Neuronal stem cell (in vitro differentiated cells): ENCODE measurements at regions not wholly inside any gene's neighbourhood (a gene's known extent, or its start where the extent isn't known, plus 50 kb on each side); places are given as distances from the start of the nearest gene placed in this dataset.

Source experiments
- DNase-seq: peaks from one replicate; pipeline ENCODE4 v3.0.0-alpha.2; 2013; ENCODE audit warnings: low spot score
- H2AFZ ChIP-seq: one replicate; pipeline ENCODE4 v1.6.1; 2013; ENCODE audit warnings: mild to moderate bottlenecking, low read length, inconsistent platforms
- H2AK5ac ChIP-seq: 2 replicates; pipeline ENCODE4 v1.6.1; 2013; ENCODE audit warnings: low read depth, mild to moderate bottlenecking, inconsistent platforms, low read length, moderate library complexity, mixed read lengths
- H2BK120ac ChIP-seq: 2 replicates; pipeline ENCODE4 v1.6.1; 2013; ENCODE audit warnings: low read depth, mild to moderate bottlenecking, inconsistent platforms, low read length, moderate library complexity, mixed read lengths
- H2BK12ac ChIP-seq: one replicate; pipeline ENCODE4 v1.6.1; 2013; ENCODE audit warnings: low read length, inconsistent platforms
- H2BK15ac ChIP-seq: 2 replicates; pipeline ENCODE4 v1.6.1; 2013; ENCODE audit warnings: mild to moderate bottlenecking, low read length, inconsistent platforms, mixed read lengths
- H2BK5ac ChIP-seq: one replicate; pipeline ENCODE4 v1.6.1; 2013; ENCODE audit warnings: inconsistent platforms, mild to moderate bottlenecking, low read length, moderate library complexity
- H3K14ac ChIP-seq: one replicate; pipeline ENCODE4 v1.6.1; 2013; ENCODE audit warnings: low read length, inconsistent platforms
- H3K18ac ChIP-seq: 2 replicates; pipeline ENCODE4 v1.6.1; 2013; ENCODE audit warnings: low read length, inconsistent platforms
- H3K23ac ChIP-seq: 2 replicates; pipeline ENCODE4 v1.6.1; 2013; ENCODE audit warnings: low read depth, mild to moderate bottlenecking, mixed read lengths, low read length, inconsistent platforms; ENCODE audit not compliant: poor library complexity
- H3K27ac ChIP-seq: replicated peaks from 3 replicates; pipeline ENCODE4 v1.5.1; 2013; ENCODE audit warnings: low read length, inconsistent platforms
- H3K27me3 ChIP-seq, 3 experiments: 2 replicates each; pipeline ENCODE4 v1.6.1; 2013; ENCODE audit warnings: low read length in 3 of 3, mild to moderate bottlenecking in 2 of 3, inconsistent platforms in 1 of 3, low read depth in 1 of 3, mixed read lengths in 1 of 3, moderate library complexity in 1 of 3; ENCODE audit not compliant: control insufficient read depth in 3 of 3, insufficient read depth in 3 of 3
- H3K36me3 ChIP-seq, 2 donors: replicated peaks in 1 of 2; 2 replicates each; pipeline ENCODE4 v1.6.1; 2013; ENCODE audit warnings: low read length in 2 of 2; ENCODE audit not compliant: control insufficient read depth in 2 of 2, insufficient read depth in 2 of 2
- H3K4ac ChIP-seq: 2 replicates; pipeline ENCODE4 v1.6.1; 2013; ENCODE audit warnings: inconsistent platforms, mild to moderate bottlenecking, low read length, moderate library complexity
- H3K4me1 ChIP-seq, 2 donors: 1 replicate in 1 of 2; 2 replicates in 1 of 2; pipeline ENCODE4 v1.6.1; 2013; ENCODE audit warnings: low read length in 2 of 2, low read depth in 1 of 2; ENCODE audit not compliant: control insufficient read depth in 2 of 2, insufficient read depth in 1 of 2
- H3K4me2 ChIP-seq: one replicate; pipeline ENCODE4 v1.6.1; 2013; ENCODE audit warnings: mild to moderate bottlenecking, low read length, inconsistent platforms; ENCODE audit not compliant: insufficient read depth, poor library complexity, severe bottlenecking
- H3K4me3 ChIP-seq, 2 donors: 2 replicates each; pipeline ENCODE4 v1.5.1; 2013; ENCODE audit warnings: low read length in 2 of 2, mild to moderate bottlenecking in 2 of 2, inconsistent platforms in 1 of 2, moderate library complexity in 1 of 2
- H3K79me1 ChIP-seq: one replicate; pipeline ENCODE4 v1.6.1; 2013; ENCODE audit warnings: low read depth, mild to moderate bottlenecking, inconsistent platforms, low read length, moderate library complexity
- H3K9ac ChIP-seq: one replicate; pipeline ENCODE4 v1.6.1; 2013; ENCODE audit warnings: mild to moderate bottlenecking, low read depth, low read length, inconsistent platforms; ENCODE audit not compliant: poor library complexity
- H3K9me3 ChIP-seq, 2 donors: replicated peaks in 1 of 2; 2 replicates each; pipeline versions ENCODE3 to v1.6.1; 2013; ENCODE audit warnings: low read length in 2 of 2, mild to moderate bottlenecking in 2 of 2, inconsistent platforms in 1 of 2, low read depth in 1 of 2, mixed read lengths in 1 of 2, moderate library complexity in 1 of 2; ENCODE audit not compliant: control insufficient read depth in 2 of 2, insufficient read depth in 1 of 2
- H4K8ac ChIP-seq: one replicate; pipeline ENCODE4 v1.6.1; 2013; ENCODE audit warnings: low read depth, mild to moderate bottlenecking, inconsistent platforms, low read length, moderate library complexity
- H4K91ac ChIP-seq: one replicate; pipeline ENCODE4 v1.6.1; 2013; ENCODE audit warnings: low read length, low read depth, mild to moderate bottlenecking, inconsistent platforms; ENCODE audit not compliant: poor library complexity
- WGBS, 2 donors: extraction: QIAGEN DNeasy Blood & Tissue Kit; methylation state at CpG; one replicate each; pipeline ENCODE4 v1.1.7; 2013; ENCODE audit warnings: missing lambda C conversion rate in 2 of 2, mixed read lengths in 1 of 2; ENCODE audit not compliant: insufficient read length in 2 of 2, insufficient replicate concordance in 1 of 2; ENCODE audit errors: extremely low coverage in 2 of 2; 5-methylcytosine and 5-hydroxymethylcytosine counted together

GRCh38 chr19:30689474-30689873 lies 317.3 kb downstream of the ZNF536 start:
- no peak overlapping the region for H2BK15ac ChIP-seq
- no peak overlapping the region for H4K8ac ChIP-seq
- no peak overlapping the region for H2BK12ac ChIP-seq
- no peak overlapping the region for H3K23ac ChIP-seq
- H2BK120ac ChIP-seq, result no peak overlapping the region
- H3K4me1 ChIP-seq, result peaks cover 0 to 5% of the 10 kb centered on the region in 2 donors
- H3K79me1 ChIP-seq, result no peaks in the 10 kb centered on the region
- no peak overlapping the region for H2BK5ac ChIP-seq
- no peak overlapping the region for H3K9ac ChIP-seq
- H4K91ac ChIP-seq, result no peak overlapping the region
- H3K27ac ChIP-seq, result no peak overlapping the region
- H3K36me3 ChIP-seq, result no peaks in the 10 kb centered on the region
- H3K4me3 ChIP-seq, result no peak overlapping the region
- H3K14ac ChIP-seq, result no peak overlapping the region
- H3K4ac ChIP-seq, result no peak overlapping the region
- H3K27me3 ChIP-seq, result peaks cover 0 to 16% (median 0%) of the 10 kb centered on the region in 3 experiments
- no peak overlapping the region for H3K18ac ChIP-seq
- no peak overlapping the region for H2AK5ac ChIP-seq
- H3K4me2 ChIP-seq, result no peak overlapping the region
- no peak overlapping the region for H2AFZ ChIP-seq
- no peaks in the 10 kb centered on the region for H3K9me3 ChIP-seq
- no peak for DNase-seq
- WGBS, 2 donors, result no CpG with 5 or more reads among the region's 4 CpGs

DNA sequence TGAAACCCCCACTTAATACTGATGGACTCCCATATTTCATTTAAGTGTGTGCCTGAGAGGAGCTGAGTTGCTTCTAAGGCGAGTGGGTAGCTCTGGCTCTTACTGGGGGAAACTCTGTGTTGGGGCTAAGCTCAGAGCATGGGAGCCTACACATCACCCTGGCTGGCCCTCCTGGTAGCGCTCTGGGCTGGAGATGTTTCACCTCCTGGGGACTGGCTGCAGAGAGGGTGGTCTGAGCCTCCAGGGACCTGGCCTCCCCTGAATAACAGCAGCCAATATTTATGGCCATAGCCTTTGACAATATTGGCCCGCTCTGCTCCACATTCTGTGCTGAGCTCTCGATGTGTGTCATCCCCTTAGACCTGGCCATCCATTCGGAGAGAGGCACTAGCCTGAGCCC lies 316.5 kb downstream of the ZNF536 start:
- no peak overlapping the region for H3K27ac ChIP-seq

GRCh38 chr19:30686826-30687566 lies 314.8 kb downstream of the ZNF536 start:
- no peak overlapping the region for H4K8ac ChIP-seq
- H3K9me3 ChIP-seq, result no peaks in the 10 kb centered on the region
- peaks cover 0 to 16% (median 0%) of the 10 kb centered on the region in 3 experiments for H3K27me3 ChIP-seq
- no peak overlapping the region for H2BK5ac ChIP-seq
- no peak overlapping the region for H3K9ac ChIP-seq
- no peak overlapping the region for H3K14ac ChIP-seq
- H2AK5ac ChIP-seq, result no peak overlapping the region
- H3K79me1 ChIP-seq, result no peaks in the 10 kb centered on the region
- no peak overlapping the region for H2BK12ac ChIP-seq
- no peak for DNase-seq
- H3K4me1 ChIP-seq, result peaks cover 0 to 5% of the 10 kb centered on the region in 2 donors
- H3K4ac ChIP-seq, result no peak overlapping the region
- no peak overlapping the region for H2BK15ac ChIP-seq
- no peak overlapping the region for H3K23ac ChIP-seq
- no peak overlapping the region for H3K27ac ChIP-seq
- no peak overlapping the region for H3K18ac ChIP-seq
- H3K36me3 ChIP-seq, result no peaks in the 10 kb centered on the region
- no peak overlapping the region for H2BK120ac ChIP-seq
- no peak overlapping the region for H3K4me3 ChIP-seq
- H2AFZ ChIP-seq, result no peak overlapping the region
- H3K4me2 ChIP-seq, result no peak overlapping the region
- no CpG with 5 or more reads among the region's 16 CpGs for WGBS, 2 donors
- no peak overlapping the region for H4K91ac ChIP-seq

More for the DNA sequence above, 316.5 kb downstream of the ZNF536 start:
- no peak overlapping the region for H3K4me3 ChIP-seq
- H2BK15ac ChIP-seq, result no peak overlapping the region
- no peak overlapping the region for H4K8ac ChIP-seq
- no peak overlapping the region for H3K14ac ChIP-seq
- no peak overlapping the region for H3K4me2 ChIP-seq
- H2BK120ac ChIP-seq, result no peak overlapping the region
- no peak overlapping the region for H3K23ac ChIP-seq
- no peaks in the 10 kb centered on the region for H3K9me3 ChIP-seq
- peaks cover 0 to 16% (median 0%) of the 10 kb centered on the region in 3 experiments for H3K27me3 ChIP-seq
- no peak overlapping the region for H2AFZ ChIP-seq
- no peaks in the 10 kb centered on the region for H3K79me1 ChIP-seq
- DNase-seq, result no peak
- no peak overlapping the region for H2BK5ac ChIP-seq
- no peak overlapping the region for H3K4ac ChIP-seq
- no peak overlapping the region for H4K91ac ChIP-seq
- no peak overlapping the region for H3K18ac ChIP-seq
- H2AK5ac ChIP-seq, result no peak overlapping the region
- peaks cover 0 to 5% of the 10 kb centered on the region in 2 donors for H3K4me1 ChIP-seq
- no peaks in the 10 kb centered on the region for H3K36me3 ChIP-seq
- no peak overlapping the region for H2BK12ac ChIP-seq
- no CpG with 5 or more reads among the region's 5 CpGs for WGBS, 2 donors
- H3K9ac ChIP-seq, result no peak overlapping the region

DNA sequence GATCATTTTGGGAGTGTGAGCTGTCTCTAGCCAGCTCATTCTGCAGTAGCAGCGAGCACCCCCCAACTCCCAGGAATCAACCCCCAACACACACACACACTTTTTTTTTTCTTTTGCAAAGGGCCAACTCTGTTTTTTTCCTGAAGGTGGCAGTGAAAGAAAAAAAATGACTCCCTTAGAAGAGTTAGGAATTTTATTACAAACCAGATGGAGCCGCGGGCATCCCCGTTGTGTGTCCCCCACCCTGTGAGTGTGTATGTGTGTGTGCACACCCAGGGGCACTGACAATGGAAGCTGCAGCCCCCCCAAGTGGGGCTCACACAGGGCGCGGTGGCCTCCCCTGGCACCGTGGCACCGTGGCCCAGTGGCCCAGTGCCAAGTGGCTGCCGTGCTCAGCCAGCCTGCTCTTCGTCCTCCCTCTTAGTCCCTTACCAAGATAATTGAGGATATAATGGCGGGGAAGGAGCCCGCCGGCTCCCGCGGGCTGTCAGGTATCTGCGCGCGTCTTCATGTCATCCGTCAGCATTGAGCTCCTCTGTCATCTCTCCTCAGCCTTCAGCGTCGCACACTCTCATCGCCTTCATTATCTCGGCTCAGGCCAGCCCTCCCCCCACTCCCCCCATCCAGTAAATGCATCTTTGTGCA lies 314.1 kb downstream of the ZNF536 start:
- Histone ChIP-seq H2AK5ac (no peak overlapping the region), H4K8ac (no peak overlapping the region), H2BK120ac (no peak overlapping the region), H2BK12ac (no peak overlapping the region), H3K9me3 (no peaks in the 10 kb centered on the region), H2AFZ (no peak overlapping the region), H2BK15ac (no peak overlapping the region), H3K4me3 (no peak overlapping the region), H4K91ac (no peak overlapping the region), H3K27me3 (peaks cover 0 to 12% (median 0%) of the 10 kb centered on the region in 3 experiments), H3K14ac (no peak overlapping the region), H3K4ac (no peak overlapping the region), H3K23ac (no peak overlapping the region), H3K9ac (no peak overlapping the region), H3K4me1 (peaks cover 0 to 3% of the 10 kb centered on the region in 2 donors), H3K36me3 (no peaks in the 10 kb centered on the region), H3K18ac (no peak overlapping the region), H3K4me2 (no peak overlapping the region), H3K27ac (no peak overlapping the region), H2BK5ac (no peak overlapping the region), H3K79me1 (no peaks in the 10 kb centered on the region)
- WGBS, 2 donors, result no CpG with 5 or more reads among the region's 23 CpGs
- DNase-seq, result no peak
